GM19351 (cell line): ENCODE measurements at regions not wholly inside any gene's neighbourhood (a gene's known extent, or its start where the extent isn't known, plus 50 kb on each side); places are given as distances from the start of the nearest gene placed in this dataset.
A peak's percentile ranks its signal among the peaks of the same experiment; 100 is the strongest.
"Not testable (repeated sequence)": the region's sequence is repeated elsewhere in the genome, so short reads cannot be mapped to it uniquely, and the experiment has no call there.

Source experiments
- ATAC-seq: cut with Tn5 transposase; IDR thresholded peaks from one replicate; pipeline ENCODE4 v1.9.1; 2021; ENCODE audit warnings: mild to moderate bottlenecking, moderate library complexity; ENCODE audit not compliant: unreplicated experiment

DNA sequence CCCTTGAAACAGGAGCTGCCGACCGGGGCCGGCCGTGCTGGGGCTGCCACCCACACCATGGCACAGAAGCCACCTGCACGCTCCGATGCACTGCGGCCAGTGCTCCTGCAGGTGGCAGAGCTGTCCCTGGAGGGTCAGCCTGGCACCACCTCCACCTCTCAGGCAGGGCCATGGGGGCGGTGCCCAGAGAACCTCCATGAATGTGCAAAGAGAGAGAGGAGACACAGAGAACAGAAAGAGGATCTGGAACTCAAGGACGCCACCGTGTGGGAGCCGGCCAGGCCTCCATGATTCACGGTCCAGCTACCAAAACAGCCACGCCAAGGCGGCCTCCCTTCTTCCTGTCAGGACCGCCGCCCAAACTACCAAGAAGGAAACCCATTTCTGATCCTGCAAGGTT lies 5397.7 kb upstream of the TPTE start:
- ATAC-seq, result not testable (repeated sequence)

DNA sequence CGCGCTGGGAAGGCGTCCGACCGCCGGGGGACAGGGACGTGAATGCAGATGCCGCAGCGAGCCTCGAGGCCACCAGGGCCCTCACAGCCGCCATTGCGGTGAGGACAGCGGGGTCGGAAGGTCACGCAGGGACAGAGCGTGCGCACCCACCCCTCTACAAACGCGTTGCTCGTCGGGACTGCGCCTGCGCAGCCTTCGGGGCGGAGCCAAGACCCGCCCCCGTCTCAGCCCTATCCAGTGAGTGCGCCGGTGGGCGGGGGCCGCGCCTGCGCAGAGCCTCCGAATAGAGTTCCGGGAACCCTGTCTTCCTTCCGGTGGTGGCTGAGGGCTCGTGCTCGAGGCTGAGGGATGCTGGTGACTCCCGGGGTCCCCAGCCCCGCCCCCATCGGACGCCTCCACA lies 5393.1 kb upstream of the TPTE start:
- peak; percentile 80 for ATAC-seq

DNA sequence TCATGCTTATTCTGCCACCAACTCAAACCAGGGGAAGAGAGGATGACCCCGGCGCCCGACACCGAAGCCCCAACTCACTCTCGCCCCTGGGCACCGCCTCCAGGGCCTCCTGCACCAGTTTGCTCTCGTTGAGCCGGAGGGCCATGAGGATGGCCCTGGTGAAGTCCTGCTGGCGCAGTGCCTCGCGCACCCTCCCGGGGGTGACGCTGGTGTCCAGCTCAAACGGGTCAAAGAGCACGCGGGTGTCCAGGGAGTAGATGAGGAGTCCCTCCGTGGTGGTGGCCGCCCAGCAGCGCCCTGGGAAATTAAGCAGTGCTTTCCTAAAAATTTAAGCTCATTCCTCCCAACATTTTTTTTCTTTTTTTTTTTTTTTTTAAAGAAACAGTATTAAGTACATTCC lies 5387.6 kb upstream of the TPTE start:
- ATAC-seq, result not testable (repeated sequence)

DNA sequence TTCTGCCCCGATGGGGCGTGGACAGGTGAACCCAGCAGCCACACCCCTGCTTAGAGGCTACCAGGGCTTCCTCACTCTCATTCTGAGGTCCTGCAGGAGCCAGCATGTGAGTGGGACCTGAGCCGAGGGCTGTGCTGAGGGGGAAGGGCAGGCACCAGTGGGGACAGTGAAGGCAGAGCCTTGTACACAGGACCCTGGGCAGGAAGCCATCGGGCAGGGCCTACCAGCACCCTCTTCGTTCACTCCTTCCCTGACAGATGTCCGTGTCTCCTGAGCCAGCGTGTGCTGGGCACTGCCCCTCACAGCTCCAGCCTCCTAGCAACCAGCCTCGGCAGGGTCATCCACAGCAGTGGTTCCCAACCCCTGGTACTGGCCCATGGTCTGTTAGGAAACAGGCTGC lies 5385.0 kb upstream of the TPTE start:
- ATAC-seq, result not testable (repeated sequence)

DNA sequence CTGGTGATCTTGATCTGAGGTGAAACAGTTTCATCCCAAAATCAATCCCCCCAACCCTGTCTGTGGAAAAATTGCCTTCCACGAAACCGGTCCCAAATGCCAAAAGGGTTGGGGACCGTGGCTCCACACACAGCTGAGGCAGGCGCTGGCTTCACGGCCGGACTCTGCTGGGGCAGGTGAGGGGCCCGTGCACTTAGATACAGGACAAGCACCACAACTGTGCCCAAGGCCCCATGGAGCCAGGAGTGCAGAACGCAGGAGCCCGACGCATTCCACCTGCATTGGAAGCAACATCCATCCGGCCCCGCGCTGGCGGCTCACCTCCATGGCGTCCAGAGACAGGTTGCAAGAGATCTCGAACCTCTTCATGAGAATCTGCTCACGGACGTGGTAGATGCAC lies 5384.4 kb upstream of the TPTE start:
- ATAC-seq, result not testable (repeated sequence)

DNA sequence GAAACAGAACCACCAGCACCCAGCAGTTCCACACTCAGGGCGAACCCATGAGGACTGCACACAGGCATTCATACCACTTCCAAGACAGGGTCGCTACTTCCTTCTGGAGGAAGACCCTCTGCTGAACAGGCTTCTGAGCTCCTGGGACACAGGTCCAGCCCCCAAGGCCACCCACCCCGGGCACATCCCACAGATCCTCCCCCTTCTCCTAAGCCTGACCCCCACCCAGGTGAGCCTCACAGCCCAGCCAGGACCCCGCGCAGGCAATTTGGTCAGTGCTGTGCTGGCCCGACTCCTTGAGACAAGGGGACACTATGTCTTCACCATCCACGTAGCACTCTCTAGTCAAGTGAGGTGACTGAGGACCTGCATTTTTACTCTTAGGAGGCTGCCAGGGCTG lies 5382.7 kb upstream of the TPTE start:
- not testable (repeated sequence) for ATAC-seq

DNA sequence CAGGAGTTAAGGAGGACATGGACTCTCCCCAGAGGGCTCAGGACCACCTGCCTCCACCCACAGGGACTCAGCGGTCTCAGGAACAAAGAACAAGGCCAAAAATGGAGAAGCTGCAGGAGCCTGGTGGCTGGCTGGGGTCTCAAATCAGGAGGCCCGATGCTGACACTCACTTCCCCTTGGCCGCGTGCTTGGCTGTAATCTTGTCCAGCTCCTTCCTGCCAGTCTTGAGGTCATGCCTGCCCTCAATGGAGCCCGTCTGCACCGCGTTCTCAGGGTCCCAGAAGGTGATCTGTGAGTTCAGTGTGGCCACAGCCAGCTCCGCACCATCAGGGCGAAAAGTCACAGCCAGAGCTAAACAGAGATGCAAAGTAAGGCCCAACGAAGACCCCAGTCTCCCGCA lies 5381.9 kb upstream of the TPTE start:
- ATAC-seq, result not testable (repeated sequence)

DNA sequence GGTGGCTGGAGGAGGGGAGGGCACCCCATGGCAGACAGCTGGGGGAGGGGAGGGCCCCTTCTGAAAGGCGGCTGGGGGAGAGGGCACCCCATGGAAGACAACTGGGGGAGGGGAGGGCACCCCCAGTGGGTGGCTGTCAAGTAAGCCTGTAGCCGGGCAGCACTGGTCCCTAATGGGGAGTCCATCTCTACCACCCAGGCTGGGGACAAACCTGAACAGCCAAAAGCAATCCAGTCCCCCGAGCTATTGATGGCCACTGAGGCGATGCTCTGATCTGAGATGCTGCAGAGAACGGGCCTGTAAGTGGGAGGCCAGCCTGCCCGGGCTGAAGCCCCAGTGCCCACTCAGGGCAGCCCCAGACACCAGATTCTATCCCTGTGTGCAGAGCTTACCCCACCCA lies 5378.4 kb upstream of the TPTE start:
- ATAC-seq, result not testable (repeated sequence)

DNA sequence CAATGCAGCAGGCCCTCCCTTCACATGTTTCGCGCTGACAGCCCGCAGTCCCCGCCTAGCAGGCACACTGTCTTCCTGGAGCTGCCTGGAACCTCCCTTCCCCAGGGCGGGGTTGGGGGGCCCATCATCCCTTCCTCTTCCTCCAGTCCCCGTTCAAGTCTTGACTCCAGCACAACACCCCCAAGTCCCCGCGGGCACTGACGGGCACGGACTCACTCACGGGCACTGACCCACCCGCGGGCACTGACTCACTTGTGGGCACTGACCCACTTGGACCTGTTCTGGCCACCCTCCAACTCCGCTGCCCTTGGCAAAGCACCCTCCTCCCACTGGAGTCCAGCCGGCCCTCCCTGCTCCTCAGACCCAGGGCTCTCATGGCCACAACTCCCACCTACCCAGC lies 5376.7 kb upstream of the TPTE start:
- ATAC-seq, result not testable (repeated sequence)

DNA sequence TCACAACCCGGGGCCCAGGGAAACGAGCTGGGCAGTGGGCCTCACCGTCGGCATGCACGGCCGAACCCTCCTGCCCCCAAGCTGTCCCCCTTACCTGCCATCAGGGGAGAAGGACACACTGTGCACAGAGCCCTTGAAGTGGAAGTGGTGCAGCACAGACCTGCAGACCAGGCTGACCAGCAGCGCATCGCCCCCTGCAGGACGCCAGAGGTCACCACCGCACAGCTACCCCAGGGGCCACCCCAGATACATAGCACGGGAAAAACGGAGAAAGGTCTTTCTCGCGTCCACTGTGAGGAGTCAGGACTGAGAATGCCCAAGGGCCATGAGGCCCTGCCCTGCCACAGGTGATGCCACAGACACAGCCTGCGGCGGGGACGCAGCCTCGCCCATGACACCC lies 5373.7 kb upstream of the TPTE start:
- not testable (repeated sequence) for ATAC-seq

DNA sequence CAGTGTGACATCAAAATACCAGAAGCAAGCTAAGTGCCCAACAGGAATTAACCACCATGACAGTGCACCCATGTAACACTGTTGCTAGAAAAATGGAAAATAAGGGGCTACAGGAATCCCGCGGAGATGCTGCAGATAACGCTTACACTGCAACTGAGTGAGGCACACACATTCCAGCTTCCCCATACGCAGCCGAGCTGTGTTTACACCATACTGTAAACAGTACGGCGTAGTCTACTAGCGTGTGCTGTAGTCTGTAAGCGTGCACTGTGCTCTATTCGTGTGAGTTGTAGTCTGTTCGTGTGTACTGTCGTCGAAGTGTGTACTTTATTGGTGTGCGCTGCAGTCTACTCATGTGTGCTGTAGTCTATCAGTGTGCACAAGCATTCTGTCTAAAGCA lies 5372.2 kb upstream of the TPTE start:
- ATAC-seq, result not testable (repeated sequence)

DNA sequence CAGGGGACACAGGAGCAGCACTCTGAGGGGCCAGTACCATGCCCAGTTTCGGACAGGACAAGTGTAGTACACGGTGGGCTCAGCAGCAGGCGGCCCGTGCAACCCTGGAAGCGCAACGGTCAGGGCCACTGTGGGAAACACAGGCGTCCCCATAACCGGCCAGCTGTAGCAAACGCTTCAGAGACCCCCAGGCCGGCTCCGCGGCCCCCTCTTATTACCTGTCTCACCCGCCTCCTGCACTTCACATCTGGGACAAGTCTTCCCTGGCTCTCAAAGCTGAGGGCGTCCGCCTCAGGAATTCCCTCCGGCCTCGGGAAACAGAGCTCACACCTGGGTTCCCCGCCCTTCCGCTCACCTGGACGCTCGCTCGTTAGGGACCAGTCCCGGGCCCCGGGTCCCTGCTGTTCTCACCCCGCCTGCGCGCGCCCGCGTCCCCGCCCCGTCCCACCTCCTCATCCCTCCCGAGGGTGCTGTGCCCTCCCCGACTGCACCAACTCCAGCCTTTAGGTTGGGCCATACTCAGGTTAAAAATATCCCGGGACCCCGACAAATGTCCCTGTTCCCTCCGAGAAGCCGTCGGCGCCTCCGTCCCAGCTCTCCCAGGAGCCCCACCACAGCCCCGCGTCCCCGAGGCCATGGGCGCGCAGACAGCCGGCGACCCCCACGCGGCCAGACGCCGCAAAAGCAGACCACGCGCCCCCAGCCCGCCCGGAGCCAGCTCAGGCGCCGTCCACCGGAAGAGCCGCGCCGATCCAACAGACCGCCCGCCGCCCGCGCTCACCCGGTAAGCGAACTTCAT lies 5367.3 kb upstream of the TPTE start:
- not testable (repeated sequence) for ATAC-seq

DNA sequence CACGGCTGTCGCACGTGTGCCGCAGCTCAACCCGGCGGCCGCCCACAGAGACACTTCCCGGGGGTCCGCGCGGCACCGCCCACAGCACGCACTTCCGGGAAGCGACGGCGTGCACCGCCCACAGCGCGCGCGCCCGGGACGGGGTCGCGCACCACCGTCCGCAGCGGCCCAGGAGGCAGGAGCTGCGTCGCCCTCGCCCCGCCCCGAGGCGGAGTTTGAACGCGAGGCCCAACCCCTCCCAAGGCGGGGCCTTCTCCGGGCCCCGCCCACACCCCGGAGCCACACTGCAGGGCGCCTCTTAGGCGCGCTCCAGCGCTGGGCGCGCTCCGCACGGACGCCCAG lies 5366.8 kb upstream of the TPTE start:
- ATAC-seq, result peak; percentile 97

DNA sequence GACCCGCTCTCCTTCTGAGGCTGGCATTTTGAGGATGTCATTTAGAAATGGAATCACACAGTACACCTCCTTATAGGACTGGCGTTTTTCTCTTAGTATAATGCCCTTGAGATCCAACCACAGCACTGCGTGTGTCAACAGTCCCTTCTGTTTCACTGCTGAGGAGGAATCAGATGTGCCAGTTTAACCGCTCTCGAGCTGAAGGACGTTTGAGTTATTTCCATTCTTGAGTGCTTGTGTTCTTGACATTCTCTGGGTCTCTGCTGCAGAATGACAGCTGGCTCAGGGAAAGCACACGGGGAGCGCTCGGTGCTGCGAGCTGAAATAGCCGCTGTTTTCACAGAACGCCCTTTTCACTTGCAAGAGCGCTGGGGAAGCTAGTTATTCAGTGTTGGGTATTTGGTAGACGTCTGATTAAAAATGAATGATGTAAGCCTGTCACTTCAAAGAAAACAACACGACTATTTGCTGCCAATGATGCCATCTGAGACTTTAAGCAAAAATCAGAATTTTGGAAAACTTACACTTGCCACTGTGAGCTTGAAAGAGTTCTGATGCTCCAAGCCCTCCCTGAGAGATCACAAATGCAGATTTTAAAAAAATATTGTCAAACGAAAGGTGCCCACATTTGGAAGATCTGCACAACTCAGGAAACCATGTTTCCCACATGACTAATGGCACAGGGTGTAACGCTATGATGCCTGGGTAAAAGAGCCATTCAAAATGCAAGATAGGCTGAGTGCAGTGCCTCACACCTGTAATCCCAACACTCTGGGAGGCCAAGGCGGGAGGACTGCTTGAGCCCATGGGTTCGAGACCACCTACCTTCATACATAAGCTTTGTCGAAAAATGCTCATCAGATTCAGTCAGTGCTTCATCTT lies 5358.4 kb upstream of the TPTE start:
- ATAC-seq, result not testable (repeated sequence)

DNA sequence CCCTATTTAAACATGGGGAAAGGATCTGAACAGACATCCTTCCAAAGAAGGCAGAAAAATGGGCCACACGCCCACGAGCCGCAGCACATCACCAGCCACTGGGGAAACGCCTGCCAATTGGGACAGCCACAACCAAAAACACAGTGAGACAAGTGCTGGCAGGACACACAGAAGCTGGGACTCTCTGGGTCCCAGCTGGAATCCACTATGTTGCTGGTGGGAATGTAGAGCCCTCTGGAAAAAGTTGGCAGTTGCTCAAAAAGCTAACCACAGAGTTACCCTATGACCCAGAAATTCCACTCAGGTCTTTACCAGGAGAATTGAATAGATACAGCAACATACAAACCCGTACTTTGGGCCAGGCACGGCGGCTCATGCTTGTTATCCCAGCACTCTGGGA lies 5355.6 kb upstream of the TPTE start:
- ATAC-seq, result not testable (repeated sequence)
